ENCODE measurements at regions not wholly inside any gene's neighbourhood (a gene's known extent, or its start where the extent isn't known, plus 50 kb on each side); places are given as distances from the start of the nearest gene placed in this dataset.

DNA sequence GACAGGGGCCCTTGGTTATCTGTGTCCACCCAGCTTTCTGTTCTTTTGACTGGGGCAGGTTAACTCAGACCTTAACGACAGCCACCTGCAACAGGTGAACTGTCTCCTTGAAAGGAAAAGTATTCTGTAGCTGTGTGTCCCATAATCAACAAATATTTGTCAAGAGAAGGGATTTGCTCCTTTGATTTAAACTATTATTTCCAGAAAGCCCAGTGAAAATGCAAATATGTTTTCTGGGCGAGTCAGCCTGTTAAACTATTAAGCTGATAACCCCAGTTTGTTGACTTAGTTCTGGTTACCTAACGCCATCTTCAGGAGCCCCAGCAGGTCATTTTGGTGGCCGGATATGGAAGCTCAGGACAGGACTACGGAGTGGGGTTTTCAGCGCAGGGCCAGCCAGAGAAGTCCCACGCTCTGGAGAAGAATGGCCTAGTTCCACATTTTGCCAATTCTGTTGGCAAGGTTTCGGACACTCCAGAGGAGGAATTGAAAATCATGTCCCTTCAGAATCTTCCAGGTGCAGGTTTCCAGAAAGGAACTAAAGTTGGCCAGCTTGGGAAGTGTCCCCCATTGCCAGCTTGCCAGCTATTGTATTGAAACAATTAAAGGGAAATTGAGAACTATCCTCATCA is 54.5 kb downstream of the ADRA2A start:
- ATAC-seq, result no peak
- POLR2A ChIA-PET, result no interaction called here
- Mint-ChIP-seq H3K36me3 (no peaks in the 10 kb centered on the region), H3K27me3 (peaks cover 9 to 47% (median 17%) of the 10 kb centered on the region in 5 donors), H3K4me1 (no peaks in the 10 kb centered on the region), H3K4me3 (no peak overlapping the region), H3K27ac (no peak overlapping the region), H3K9me3 (peaks cover 0 to 3% (median 0%) of the 10 kb centered on the region in 9 donors)
- DNase-seq, result no peak

DNA sequence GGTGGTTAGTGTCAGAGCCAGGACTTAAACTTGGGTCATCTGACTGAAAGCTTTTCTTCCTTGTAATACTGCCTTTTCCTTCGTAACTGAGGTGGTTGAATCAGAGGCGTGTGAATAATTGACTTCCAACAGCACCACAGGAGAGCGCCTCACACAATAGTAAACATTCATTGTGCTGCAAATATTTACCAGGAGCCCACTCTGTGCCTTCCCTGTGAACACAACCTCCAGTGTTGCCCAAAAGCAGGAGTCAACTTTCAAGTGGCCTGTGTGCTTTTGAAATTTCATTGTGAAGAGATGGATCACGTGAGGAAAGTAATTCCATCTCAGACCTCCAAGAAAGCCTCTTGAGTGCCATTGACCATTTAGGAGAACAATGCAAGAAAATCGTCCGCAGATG is 60.2 kb downstream of the ADRA2A start:
- H3K9me3 Mint-ChIP-seq, result peaks cover 0 to 3% (median 0%) of the 10 kb centered on the region in 9 donors
- H3K27ac Mint-ChIP-seq, result no peak overlapping the region

DNA sequence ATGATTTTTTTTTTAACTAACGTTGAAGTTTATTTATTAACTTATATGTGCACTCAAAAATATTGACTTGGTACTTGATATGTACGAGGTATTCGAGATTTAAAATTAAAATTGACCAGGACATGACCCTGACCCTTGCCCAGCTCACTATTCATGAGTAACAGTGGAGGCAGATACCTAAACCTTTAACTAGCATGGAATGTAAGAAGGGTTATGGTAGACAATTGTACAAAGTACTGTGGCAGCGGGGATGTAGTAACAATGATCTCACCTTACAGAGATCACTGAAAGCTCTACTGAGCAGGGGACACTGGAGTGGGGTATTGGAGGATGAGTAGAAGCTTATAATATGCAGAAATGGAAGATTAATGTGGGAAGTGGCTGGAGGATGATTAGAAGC is 60.8 kb downstream of the ADRA2A start:
- POLR2A ChIA-PET, result no interaction called here
- Mint-ChIP-seq H3K27ac (no peak overlapping the region), H3K4me3 (no peak overlapping the region), H3K27me3 (peaks cover 12 to 45% (median 26%) of the 10 kb centered on the region in 5 donors), H3K4me1 (no peaks in the 10 kb centered on the region), H3K36me3 (no peaks in the 10 kb centered on the region), H3K9me3 (peaks cover 0 to 3% (median 0%) of the 10 kb centered on the region in 9 donors)
- DNase-seq (no peak), ATAC-seq (no peak)

More for the DNA sequence above, 60.2 kb downstream of the ADRA2A start:
- no peaks in the 10 kb centered on the region for H3K36me3 Mint-ChIP-seq
- H3K4me3 Mint-ChIP-seq, result no peak overlapping the region
- no peak for DNase-seq
- H3K4me1 Mint-ChIP-seq, result no peaks in the 10 kb centered on the region
- peaks cover 12 to 45% (median 26%) of the 10 kb centered on the region in 5 donors for H3K27me3 Mint-ChIP-seq
- POLR2A ChIA-PET, result no interaction called here
- no peak for ATAC-seq

DNA sequence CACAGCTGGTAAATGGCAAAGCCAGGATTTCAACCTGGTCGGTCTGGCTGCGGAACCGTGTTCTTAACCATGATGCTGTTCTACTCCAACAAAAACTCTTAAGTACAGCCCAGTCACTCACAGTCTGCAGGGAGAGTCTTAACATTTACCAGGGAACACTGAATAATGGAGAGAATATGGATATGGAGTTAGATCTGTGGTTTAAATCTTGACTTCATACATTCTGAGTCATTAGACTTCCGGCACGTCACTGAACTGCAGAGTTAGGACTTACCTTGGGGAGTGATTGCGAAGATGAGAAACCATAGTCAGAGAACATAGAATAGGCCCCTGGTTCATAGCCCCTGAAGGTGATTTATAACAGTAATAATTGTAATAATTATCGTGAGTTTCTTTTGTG is 61.7 kb downstream of the ADRA2A start:
- Mint-ChIP-seq H3K4me3 (no peak overlapping the region), H3K27ac (no peak overlapping the region), H3K27me3 (peaks cover 14 to 44% (median 26%) of the 10 kb centered on the region in 5 donors), H3K4me1 (no peaks in the 10 kb centered on the region), H3K9me3 (peaks cover 0 to 3% (median 0%) of the 10 kb centered on the region in 9 donors), H3K36me3 (no peaks in the 10 kb centered on the region)
- DNase-seq, result no peak
- POLR2A ChIA-PET, result no interaction called here
- no peak for ATAC-seq

DNA sequence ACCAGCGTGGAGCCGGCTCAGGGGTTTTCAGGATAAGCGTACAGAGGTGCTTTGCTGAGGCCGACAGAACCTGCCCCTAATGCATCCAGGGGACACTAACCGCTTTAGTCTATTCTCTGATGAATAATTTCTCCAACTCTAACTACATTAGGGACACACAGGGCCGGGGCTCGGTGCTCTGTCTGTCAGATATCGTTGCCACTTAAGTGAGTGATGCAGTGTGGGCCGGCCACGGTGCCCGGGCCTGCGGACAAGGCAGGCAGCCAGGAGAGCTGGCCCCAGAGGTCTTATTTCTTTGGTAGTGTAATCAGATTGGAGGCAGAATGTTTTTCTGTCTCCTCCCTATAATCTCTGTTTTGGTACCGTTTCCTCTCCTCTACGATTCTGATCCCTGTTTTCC is 62.7 kb downstream of the ADRA2A start:
- POLR2A ChIA-PET, result no interaction called here
- Mint-ChIP-seq H3K4me3 (no peak overlapping the region), H3K4me1 (no peaks in the 10 kb centered on the region), H3K27me3 (peaks cover 12 to 34% (median 22%) of the 10 kb centered on the region in 5 donors), H3K36me3 (no peaks in the 10 kb centered on the region), H3K9me3 (peaks cover 0 to 3% (median 0%) of the 10 kb centered on the region in 9 donors), H3K27ac (no peak overlapping the region)
- DNase-seq (no peak), ATAC-seq (no peak)

DNA sequence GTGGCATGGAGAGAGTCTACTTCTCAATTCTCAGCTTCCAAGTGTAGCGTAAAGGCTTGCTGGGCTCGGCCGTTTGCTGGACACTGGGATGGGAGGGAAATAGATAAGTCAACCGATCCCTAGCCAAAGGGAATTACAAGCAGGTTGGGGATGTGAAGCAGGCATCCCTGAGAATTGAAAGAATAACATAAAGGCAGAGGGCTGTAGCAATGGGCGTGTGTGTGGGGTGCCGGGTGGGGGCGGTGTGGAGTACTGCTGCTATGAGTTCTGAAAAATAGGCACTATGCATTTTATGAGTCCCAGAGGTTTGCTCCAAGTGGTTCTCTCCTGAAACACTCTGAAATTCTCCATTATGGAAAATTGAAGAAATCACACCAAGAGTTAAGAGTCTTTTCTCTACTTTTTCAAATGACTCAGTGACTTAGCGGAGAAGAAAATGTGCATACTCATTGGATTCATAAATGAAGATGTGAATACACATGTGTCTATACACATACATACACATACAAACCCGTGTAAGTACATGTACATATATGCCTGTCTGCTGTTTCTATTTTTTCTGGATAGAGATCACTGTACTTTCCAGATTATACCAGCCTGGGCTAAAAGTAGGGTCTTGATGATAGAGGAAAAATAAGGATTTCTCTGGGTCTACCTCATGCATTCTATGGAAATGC is 65.4 kb downstream of the ADRA2A start:
- DNase-seq (no peak), ATAC-seq (no peak)
- Mint-ChIP-seq H3K4me1 (peaks cover 2 to 22% (median 14%) of the 10 kb centered on the region in 4 donors), H3K9me3 (no peaks in the 10 kb centered on the region), H3K4me3 (no peak overlapping the region), H3K36me3 (no peaks in the 10 kb centered on the region), H3K27me3 (peaks cover 10 to 21% (median 15%) of the 10 kb centered on the region in 5 donors), H3K27ac (no peak overlapping the region)
- POLR2A ChIA-PET, result no interaction called here

DNA sequence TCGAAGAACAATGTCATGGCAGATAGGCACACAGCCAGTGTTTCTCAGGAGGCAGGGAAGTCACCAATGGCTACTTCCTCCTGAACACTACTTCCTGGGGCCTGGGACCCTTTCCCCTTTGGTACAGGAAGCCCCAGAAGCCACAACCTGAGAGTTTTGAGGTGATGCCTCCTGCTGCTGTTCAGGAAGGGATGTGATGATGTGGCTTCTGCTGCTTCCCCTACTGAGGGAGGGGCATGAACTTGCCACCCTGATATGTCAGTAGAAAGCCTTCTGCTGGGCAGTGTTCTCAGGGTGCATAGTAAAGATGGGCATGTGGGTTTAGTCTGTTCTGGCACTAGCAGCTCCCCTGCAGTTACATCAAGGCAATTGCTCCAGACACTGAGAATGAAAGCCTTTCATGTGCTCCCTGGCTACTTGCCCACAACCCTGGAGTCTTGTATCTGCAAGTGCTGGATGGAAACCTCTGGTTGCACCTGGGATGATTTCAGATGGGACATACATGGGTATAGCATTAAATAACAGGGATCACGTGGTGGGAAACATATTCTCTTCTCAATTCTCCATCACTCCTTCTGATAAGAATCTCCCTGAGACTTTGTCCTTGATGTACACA is 69.3 kb downstream of the ADRA2A start:
- POLR2A ChIA-PET, result no interaction called here
- peak overlapping the region in 2 of 10 donors; percentile 34 to 47 for H3K4me3 Mint-ChIP-seq
- H3K9me3 Mint-ChIP-seq, result no peaks in the 10 kb centered on the region
- DNase-seq (peak in 1 of 10 donors; percentile 6), ATAC-seq (peak in 1 of 2 donors; percentile 43)
- no peaks in the 10 kb centered on the region for H3K36me3 Mint-ChIP-seq
- H3K27ac Mint-ChIP-seq, result peak overlapping the region in 1 of 10 donors; percentile 17
- H3K4me1 Mint-ChIP-seq, result peaks cover 2 to 26% (median 14%) of the 10 kb centered on the region in 4 donors
- peaks cover 8 to 20% (median 12%) of the 10 kb centered on the region in 5 donors for H3K27me3 Mint-ChIP-seq

DNA sequence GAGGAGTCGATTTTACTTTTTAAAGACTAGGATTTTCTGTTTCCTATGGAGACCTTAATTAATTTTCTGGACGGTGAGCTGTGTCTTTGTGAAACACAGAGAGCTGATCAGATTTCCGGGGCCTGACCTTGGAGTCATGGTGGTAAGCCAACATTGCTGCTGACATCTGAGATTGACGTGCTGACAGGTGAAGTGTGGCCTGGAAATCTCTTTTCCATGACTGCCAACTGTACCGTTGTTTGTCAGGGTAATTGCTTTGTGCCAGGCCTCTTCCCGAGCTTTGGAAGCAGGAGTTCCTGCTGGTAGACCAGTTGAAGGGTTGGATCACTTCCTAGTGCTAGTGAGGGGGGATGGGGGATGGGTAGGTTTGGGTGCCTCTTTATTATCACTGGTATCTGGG is 71.2 kb downstream of the ADRA2A start:
- POLR2A ChIA-PET, result no interaction called here
- DNase-seq, result no peak
- Mint-ChIP-seq H3K4me1 (peaks cover 2 to 26% (median 14%) of the 10 kb centered on the region in 4 donors), H3K27me3 (peaks cover 7 to 20% (median 12%) of the 10 kb centered on the region in 5 donors), H3K4me3 (no peak overlapping the region), H3K27ac (no peak overlapping the region), H3K36me3 (no peaks in the 10 kb centered on the region), H3K9me3 (no peaks in the 10 kb centered on the region)
- no peak for ATAC-seq

DNA sequence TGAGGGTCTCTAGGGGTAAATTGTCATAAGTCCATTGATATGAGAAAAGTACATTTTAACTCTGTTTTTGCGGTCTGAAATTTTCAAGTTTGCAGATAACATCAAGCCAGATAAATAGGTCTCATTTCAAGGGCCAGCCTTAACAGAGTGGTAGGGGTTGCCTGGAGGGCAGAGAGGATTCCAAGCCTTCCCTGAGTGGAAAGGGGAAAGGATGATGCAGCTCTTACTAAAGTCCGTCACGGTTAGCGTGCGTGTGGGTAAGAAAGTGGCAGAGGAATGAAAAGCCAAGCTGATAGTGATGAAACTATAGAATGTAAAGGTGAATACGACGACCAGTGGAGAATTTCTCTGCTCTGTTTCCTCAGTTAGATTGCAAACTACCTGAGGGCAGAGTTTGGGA is 71.6 kb downstream of the ADRA2A start:
- peaks cover 2 to 26% (median 14%) of the 10 kb centered on the region in 4 donors for H3K4me1 Mint-ChIP-seq
- no peaks in the 10 kb centered on the region for H3K36me3 Mint-ChIP-seq
- POLR2A ChIA-PET, result no interaction called here
- peaks cover 6 to 22% (median 12%) of the 10 kb centered on the region in 5 donors for H3K27me3 Mint-ChIP-seq
- no peak for ATAC-seq
- H3K27ac Mint-ChIP-seq, result no peak overlapping the region
- DNase-seq, result no peak
- H3K9me3 Mint-ChIP-seq, result peaks cover 0 to 1% (median 0%) of the 10 kb centered on the region in 9 donors
- H3K4me3 Mint-ChIP-seq, result no peak overlapping the region

DNA sequence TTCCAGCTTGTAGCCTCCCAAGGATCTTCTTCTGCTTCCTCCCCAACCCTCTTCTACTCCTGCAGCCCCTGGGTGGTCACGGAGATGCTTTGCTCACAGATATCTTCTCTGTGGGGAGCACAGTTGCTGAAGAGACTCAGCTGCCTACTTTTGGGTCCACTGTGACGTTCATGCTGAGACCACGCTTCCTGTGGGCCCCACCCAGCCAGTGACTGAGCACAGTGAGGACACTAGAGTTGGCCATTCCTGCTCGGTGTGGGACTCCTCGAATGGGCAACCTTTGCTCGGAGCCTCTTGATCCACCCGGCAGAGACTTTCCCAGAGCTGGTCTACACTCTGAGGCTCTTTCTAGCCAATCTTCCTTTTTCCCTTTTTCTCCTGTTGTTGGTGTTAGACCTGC is 73.9 kb downstream of the ADRA2A start:
- POLR2A ChIA-PET, result no interaction called here
- no peak for ATAC-seq
- Mint-ChIP-seq H3K4me3 (no peak overlapping the region), H3K36me3 (no peaks in the 10 kb centered on the region), H3K27ac (no peak overlapping the region), H3K9me3 (peaks cover 0 to 1% (median 0%) of the 10 kb centered on the region in 9 donors), H3K4me1 (peaks cover 2 to 20% (median 14%) of the 10 kb centered on the region in 4 donors), H3K27me3 (peaks cover 10 to 34% (median 16%) of the 10 kb centered on the region in 5 donors)
- no peak for DNase-seq

DNA sequence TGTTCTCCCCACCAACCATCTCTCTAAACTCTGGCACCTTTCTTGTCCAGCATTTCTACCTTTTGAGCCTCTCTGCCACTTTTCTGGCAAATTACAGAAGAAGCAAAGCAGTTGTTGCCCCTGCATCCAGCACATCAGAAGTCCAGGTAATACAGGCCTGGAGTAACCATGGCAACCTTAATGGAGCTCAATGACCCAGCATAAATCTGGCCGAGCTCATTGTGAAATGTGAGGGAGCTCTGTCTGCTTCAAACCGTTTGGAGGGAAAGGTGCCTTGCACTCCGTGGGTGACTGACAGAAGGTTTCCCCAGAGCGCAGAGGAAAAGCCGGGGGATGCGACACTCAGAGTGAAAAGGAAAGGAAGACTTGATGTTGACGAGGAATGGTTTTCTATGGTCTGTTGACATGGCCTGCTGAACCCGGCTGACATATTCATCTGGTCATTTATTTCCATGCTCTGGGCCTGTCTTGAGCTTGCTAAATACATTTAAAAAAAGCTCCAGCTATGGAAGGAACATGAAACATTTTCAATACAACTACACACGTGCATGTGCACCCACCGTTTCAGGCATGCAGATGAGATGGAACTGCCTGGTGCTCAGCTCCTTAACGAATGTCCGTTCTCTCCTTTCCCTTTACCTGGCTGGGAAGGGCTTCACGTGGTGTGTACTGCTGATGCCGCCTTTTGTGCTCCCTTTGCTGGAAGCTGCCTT is 74.9 kb downstream of the ADRA2A start:
- Mint-ChIP-seq H3K4me1 (peaks cover 0 to 9% (median 4%) of the 10 kb centered on the region in 4 donors), H3K27me3 (peaks cover 16 to 42% (median 26%) of the 10 kb centered on the region in 5 donors), H3K27ac (no peak overlapping the region), H3K4me3 (no peak overlapping the region), H3K9me3 (peaks cover 0 to 1% (median 0%) of the 10 kb centered on the region in 9 donors), H3K36me3 (no peaks in the 10 kb centered on the region)
- no peak for DNase-seq
- no peak for ATAC-seq
- POLR2A ChIA-PET, result no interaction called here

DNA sequence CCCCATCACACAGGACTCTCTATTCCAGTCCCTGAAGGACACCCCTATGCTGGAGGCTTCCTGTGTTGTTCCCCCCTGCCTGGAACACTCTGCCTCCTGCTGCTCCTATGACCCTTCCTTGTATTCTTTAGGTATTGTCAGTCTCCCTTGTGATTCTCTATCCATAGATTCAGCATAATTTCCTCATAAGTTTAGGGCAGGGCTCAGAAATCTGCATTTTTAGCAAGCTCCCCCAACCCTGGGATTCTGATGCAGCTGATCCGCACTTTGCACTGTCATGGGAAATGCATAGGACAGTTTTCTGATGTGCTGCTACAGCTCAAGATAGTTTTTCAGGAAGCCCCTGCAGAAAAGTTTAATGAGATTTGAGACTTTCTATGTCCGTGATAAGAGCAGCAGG is 79.9 kb downstream of the ADRA2A start:
- H3K27me3 Mint-ChIP-seq, result peaks cover 22 to 52% (median 47%) of the 10 kb centered on the region in 5 donors
- peaks cover 0 to 1% (median 0%) of the 10 kb centered on the region in 9 donors for H3K9me3 Mint-ChIP-seq
- no peaks in the 10 kb centered on the region for H3K36me3 Mint-ChIP-seq
- peak overlapping the region in 1 of 10 donors; percentile 30 for H3K27ac Mint-ChIP-seq
- ATAC-seq, result no peak
- no peak for DNase-seq
- no peak overlapping the region for H3K4me3 Mint-ChIP-seq
- no peaks in the 10 kb centered on the region for H3K4me1 Mint-ChIP-seq
- POLR2A ChIA-PET, result no interaction called here

DNA sequence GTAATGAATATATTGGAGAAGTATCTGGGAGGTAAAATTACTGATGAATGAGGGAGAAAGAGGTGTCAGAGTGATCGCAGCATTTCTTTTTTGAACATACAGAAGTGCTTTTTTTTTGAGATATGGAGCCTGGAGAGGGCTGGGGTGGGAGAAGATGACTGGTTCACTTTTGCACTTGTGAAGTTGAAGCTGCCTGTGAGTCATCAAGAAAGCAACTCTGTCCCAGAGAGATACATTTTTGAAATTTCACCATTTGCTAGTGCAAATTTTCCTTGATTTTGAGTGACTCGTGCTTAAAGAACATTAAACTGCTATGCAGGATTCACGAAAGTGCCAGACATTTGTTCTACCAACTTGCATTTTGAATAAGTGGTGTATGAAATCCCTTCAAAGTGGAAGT is 81.8 kb downstream of the ADRA2A start:
- no peak for ATAC-seq
- H3K27ac Mint-ChIP-seq, result no peak overlapping the region
- no peaks in the 10 kb centered on the region for H3K9me3 Mint-ChIP-seq
- H3K4me3 Mint-ChIP-seq, result no peak overlapping the region
- H3K36me3 Mint-ChIP-seq, result no peaks in the 10 kb centered on the region
- H3K27me3 Mint-ChIP-seq, result peaks cover 23 to 66% (median 49%) of the 10 kb centered on the region in 5 donors
- H3K4me1 Mint-ChIP-seq, result no peaks in the 10 kb centered on the region
- DNase-seq, result no peak
- POLR2A ChIA-PET, result no interaction called here

Measured in naive thymus-derived CD8-positive, alpha-beta T cell (primary cell).